ENCODE measurements at regions not wholly inside any gene's neighbourhood (a gene's known extent, or its start where the extent isn't known, plus 50 kb on each side); places are given as distances from the start of the nearest gene placed in this dataset.
"Not testable (repeated sequence)": the region's sequence is repeated elsewhere in the genome, so short reads cannot be mapped to it uniquely, and the experiment has no call there.

GRCh38 chr20:43836790-43837189, 77.9 kb upstream of the TOX2 start:
- DNase-seq, result no peak

DNA sequence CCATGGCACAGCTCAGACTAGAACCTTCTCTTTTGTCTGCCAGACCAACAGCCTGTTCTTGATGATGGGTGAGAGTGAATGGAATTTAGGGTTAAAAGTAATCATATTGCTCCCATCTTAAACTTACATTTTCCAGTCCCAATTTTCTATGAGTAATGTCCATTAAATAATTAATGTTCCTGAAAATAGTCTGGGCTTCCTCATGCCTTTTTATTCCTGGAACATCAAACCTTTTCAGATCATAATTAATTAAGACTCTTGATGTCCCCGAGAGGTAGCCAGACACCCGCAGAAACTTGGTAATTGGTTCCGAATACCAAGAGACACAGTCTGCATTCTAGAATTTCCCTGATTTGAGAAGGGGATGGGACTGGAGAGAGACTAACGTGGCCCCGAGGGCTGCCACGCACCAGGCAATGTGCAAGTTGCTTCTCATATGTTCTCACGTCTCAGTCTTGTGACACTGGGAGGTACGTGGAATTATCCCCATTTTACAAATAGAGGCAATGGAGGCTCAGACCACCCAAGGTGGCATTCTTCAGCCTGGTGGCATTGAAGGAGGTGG, 78.6 kb upstream of the TOX2 start:
- DNase-seq, result no peak

DNA sequence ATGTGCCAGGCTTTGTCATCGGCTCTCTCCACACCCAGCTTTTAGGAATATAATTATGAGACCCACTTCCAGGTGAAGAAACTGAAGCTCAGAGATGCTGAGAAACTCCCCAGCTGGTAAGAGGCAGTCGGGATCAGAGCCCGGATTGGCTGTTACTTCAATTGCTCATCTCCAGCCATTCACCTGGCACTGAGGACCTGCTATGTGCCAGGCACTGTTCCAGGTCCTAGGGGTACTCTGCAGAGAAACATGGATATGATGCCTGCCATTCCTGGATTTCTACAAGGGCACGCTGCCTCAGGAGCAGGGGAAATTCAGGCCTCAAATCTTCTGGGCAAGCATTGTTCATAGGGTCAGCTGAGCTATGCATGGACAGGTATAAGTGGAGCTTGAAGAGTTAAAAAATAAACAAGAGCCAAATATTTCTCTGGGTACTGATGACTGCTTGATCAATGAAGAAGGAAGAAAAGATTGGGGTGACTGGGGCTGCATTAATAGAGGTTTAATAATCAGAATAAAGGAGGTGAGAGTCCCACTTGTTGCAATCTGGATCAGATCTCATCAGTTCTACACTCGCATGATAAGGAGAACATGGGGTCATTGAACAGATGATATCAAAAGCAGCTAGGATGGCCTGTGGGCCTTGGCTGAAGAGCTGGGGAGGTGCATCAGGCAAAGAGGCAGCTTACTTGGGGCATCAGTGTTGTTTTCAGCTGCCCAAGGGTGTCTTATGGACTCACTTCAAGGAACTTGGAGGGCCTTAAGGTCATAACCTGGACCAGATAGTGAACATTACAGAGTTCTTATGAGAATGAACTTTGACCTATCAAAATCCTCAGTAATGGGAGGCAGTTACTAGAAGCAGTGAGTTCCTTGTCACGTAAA, 80.9 kb upstream of the TOX2 start:
- no peak for DNase-seq

DNA sequence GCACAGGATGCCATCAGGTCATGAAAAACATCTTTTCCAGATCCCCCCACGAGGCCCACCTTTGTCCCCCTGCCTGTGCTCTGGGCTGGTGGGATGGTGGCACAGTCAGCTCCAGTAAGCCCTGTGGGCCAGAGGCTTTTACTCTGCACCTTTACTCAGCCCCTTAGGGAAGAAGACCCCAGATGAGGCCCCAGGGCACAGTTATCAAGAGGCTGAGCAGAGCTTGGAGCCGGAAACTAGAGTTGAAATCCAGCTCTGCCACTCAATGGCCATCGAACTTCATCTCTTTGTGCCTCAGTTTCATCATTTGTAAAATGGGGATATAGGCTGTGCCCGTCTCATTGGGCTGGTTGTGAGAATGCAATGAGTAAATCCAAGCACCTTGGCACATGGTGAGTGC, 81.7 kb upstream of the TOX2 start:
- no peak for DNase-seq

DNA sequence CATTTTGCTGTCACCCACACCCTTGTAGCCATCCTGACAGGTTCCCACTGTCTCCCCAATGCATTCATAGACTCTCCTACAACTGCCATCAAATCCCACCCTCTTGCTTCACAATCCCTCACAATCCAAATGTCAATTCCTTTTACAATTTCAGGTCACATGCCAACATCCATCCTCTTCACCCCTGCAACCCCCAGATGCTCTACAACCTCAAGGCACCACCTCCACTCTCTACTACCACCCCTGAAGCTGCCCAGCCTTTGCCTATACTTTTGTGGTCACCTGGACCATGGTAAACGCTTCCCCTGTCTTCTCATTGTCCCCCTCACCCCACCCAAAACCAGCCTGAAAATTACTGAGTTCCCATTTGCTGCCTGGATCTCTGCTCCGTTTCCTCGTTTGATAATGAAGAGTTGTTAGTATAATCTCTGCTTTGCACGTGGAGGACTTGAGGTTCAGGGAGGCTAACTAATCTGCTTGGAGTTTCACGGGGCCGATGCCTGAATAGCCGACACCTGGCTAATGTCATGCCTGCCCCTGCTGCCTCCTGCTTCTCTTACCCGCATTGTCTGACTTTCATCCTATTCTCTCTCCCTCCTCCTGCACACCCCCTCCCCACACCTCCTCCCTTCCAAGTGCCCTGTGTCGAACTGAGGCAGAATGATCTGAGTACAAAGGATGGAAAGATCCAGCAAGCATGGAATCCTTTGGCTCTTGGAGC, 82.4 kb upstream of the TOX2 start:
- no peak for DNase-seq

- no peak for DNase-seq
Measured at GRCh38 chr20:43831481-43832065, 83.1 kb upstream of the TOX2 start.

GRCh38 chr20:43830883-43831282, 83.8 kb upstream of the TOX2 start:
- DNase-seq, result no peak

DNA sequence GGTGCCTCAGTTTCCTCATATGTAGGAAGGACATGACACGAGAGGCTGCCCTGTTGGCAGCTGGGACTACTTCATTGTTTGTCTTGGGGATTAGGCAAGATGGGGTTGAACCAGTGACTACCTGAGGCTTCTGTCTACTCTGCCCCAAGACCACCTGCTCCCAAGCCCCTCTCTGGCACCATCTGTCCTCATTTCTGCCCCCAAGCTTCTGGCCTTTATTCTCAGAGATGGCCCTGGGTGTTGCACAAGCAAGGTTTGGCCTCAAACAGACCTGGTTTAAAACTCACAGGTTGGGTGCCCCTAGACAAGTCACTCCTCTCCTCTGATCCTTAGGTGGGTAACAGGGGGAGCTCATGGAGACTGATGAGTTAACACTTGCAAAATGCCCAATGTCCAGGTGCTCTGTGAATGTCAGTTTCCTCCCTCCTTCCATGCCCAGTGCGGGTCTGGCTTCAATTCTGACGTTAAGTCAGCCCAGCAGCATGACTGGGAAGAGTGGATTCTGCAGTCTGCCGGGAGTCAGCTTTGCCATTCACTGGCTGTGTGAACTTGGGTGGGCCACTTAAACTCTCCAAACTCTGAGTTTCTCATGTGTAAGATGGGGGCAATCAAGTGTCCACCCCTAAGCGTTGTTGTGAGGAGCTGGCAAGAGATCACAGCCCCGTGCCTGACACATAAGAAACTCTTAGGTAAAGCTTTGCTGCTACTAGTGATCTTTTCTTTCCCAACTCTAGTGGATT, 84.5 kb upstream of the TOX2 start:
- no peak for DNase-seq

DNA sequence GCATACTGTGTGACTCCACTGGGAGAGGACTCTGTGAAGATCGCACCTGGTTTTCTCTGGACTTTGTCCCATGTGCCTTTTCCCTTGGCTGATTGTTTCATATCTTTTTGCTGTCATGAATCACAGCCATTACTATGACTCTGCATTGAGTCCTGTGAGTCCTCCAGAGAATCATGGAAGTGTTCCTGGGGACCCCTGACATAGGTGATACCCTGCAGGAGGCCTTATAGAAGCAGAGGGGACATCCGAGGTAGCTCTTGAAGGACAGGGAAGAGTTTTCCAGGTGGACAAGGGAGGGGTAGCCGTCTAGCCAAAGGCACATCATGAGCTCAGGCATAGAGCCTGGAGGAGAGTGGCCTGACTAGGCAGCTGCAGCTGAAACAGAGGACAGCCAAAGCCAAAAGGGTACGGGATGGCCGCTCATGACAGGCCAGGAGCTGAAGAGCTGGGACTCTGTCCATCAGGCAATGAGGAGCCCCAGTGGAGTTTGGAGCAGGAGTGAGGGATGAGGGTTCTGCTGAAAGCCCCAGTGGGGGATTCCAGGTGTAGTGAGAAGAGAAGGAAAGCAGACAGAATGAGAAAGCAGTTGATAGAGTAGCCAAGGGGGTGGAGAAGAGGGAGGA, 86.6 kb upstream of the TOX2 start:
- DNase-seq, result no peak

- DNase-seq, result not testable (repeated sequence)
Measured at GRCh38 chr20:43826943-43827342, 87.7 kb upstream of the TOX2 start.

GRCh38 chr20:43825581-43825980, 89.1 kb upstream of the TOX2 start:
- DNase-seq, result no peak

DNA sequence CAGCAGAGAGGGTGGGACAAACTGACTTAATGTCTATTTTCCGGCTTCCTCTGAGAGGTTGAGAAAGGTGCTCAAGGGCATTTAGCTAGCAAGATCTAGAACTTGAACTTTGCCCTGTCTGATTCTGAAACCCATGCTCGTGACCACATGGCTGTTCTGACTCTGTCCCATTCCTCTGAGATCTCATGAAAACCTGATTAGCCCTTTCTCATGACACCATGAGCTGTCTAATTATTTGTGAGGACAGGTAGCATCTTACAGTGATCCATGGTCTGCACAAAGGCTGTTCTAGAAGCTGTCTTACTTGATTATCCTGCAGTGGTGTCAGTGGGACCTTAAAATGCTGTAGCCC, 89.6 kb upstream of the TOX2 start:
- DNase-seq, result no peak

GRCh38 chr20:43824309-43825050, 90.2 kb upstream of the TOX2 start:
- no peak for DNase-seq

- DNase-seq, result no peak
Measured at GRCh38 chr20:43821795-43822194, 92.9 kb upstream of the TOX2 start.

DNA sequence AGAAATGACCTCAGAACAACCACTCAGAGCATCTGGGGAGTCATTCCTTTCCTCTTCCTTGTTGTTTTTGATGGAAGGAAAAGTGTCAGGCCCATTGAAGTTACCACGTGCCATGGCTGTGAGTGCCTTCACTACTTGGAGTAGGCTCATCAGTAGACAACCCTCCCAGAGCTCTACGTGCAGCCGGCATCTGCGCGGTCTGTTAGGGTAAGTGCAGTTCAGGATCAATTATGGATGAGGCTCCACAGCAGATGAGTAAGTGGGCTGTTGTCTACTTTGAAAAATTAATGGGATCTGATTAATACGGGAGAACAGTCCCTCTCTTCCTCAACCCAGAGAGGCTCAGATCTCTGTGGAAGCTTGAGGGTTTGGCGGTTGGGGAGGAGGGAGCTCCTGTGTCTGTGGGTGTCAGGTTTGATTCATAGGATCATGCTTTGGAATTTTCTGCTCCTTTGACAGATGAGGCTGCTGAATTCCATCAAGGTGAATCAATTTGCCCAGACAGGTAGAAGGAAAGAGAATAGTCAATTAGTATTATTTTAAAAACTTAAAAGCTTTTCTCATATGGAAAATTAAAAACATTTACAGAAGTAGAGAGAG, 93.8 kb upstream of the TOX2 start:
- no peak for DNase-seq

GRCh38 chr20:43812216-43812615, 85.4 kb upstream of the GTSF1L start:
- no peak for DNase-seq

DNA sequence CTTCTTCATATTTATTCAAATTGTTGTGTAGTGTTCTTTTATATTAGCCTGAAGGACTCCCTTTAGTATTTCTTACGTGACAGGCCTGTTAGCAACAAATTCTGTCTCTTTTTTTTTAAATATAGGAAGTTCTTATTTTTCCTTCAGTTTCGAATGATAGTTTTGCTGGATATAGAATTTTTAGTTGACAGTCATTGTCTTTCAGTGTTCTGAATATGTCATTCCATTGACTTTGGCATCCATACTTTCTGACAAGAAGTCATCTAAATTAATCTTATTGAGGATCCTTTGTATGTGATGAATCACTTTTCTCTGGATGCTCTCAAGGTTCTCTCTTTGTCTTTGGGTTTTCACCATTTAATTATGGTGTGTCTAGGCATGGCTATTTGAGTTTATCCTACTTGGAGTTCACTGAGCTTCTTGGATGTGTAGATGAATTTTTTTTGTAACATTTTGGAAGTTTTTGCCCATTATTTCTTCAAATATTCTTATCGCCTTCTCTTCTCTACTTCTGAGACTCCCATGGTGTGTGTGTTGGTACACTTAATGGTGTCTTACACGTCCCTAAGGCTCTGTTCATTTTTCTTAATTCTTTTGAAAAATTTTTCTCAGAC, 82.5 kb upstream of the GTSF1L start:
- DNase-seq, result no peak

DNA sequence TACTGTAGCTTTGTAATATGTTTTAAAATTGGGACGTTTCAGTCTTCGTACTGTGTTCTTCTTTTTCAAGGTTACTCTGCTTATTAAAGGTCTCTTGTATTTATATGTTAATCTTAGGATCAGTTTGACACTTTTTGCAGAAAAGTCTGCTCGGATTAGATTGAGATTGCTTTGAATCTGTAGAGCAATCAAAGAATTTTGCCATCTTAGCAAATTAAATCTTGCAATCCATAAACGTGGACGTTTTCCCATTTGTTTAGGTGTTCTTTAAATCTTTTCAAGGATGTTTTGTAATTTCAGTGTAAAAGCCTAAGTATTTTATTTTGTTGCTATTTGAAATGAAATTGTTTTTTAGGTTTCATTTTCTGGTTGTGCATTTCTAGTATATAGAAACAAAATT, 78.0 kb upstream of the GTSF1L start:
- DNase-seq, result no peak

DNA sequence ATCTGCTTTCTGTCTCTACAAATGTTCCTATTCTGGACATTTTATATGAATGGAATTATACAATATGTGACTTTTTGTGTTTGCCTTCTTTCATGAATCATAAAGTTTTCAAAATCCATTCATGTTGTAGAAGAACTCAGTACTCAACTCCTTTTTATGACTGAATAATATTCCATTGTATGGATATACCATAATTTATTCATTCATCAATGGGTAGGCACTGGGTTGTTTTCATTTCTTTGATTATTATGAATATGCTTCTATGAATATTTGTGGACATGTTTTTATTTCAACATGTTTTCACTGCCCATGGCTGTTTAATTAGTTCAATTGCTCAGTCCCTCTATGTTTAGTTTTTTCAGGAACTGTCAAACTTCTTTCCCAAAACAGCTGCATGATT, 76.5 kb upstream of the GTSF1L start:
- no peak for DNase-seq

DNA sequence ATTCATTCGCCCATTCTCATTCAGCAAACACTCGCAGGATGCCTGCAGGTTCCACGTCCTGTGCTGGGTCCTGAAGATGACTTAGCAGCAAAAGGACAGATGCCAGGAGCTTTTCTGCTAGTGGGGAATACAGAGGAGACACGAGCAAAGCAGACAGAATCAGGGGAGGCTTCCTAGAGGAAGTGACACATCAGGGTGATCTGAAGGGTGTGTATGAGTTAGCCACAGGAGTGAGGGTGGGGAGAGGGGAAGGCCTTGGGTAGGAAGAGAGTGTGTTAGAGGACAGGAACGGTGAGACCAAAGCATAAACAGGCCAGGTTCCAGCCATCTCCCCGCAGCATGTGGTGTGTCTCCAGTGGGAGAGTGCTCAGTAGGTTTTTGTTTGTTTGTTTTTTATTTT, 73.4 kb upstream of the GTSF1L start:
- no peak for DNase-seq

DNA sequence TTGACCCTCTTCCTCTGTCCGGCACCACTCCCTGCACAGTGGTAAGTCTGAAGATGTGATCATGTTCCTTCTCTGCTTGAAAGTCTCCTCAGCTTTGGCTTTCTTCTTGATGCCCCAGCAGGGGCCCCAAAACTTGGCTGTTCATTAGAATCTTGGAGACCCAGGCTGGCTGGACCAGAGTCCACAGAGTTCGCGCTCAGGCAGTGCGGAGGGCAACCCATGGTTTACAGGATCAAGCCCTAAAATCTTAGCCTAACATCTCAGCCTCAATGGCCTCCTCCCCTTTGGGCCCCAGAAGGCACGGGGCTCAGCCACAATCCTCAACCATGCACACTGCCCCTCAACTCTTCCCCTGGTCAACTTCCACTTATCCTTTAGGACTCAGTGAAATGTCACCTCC, 72.9 kb upstream of the GTSF1L start:
- no peak for DNase-seq

Data from NCI-H2107 (cell line).